GM12892 (cell line): ENCODE measurements at regions not wholly inside any gene's neighbourhood (a gene's known extent, or its start where the extent isn't known, plus 50 kb on each side); places are given as distances from the start of the nearest gene placed in this dataset.

Experiments
- POLR2A ChIP-seq: IDR thresholded peaks from 2 replicates; pipeline ENCODE4 v1.6.1; 2011; ENCODE audit warnings: low read depth, low read length, control low read depth
- POLR2AphosphoS5 ChIP-seq: IDR thresholded peaks from 2 replicates; pipeline ENCODE4 v1.6.1; 2011; ENCODE audit warnings: low read depth, low read length, control low read depth
- TAF1 ChIP-seq: IDR thresholded peaks from 2 replicates; pipeline ENCODE4 v1.6.1; 2011; ENCODE audit warnings: low read depth, mild to moderate bottlenecking, control low read depth, low read length, borderline replicate concordance

GRCh38 chr17:13157656-13158055 lies 139.8 kb upstream of the ELAC2 start:
- TF ChIP-seq POLR2A (no peak), TAF1 (no peak), POLR2AphosphoS5 (no peak)
